ENCODE measurements at regions not wholly inside any gene's neighbourhood (a gene's known extent, or its start where the extent isn't known, plus 50 kb on each side); places are given as distances from the start of the nearest gene placed in this dataset.

- TF ChIP-seq, protein P1, sequence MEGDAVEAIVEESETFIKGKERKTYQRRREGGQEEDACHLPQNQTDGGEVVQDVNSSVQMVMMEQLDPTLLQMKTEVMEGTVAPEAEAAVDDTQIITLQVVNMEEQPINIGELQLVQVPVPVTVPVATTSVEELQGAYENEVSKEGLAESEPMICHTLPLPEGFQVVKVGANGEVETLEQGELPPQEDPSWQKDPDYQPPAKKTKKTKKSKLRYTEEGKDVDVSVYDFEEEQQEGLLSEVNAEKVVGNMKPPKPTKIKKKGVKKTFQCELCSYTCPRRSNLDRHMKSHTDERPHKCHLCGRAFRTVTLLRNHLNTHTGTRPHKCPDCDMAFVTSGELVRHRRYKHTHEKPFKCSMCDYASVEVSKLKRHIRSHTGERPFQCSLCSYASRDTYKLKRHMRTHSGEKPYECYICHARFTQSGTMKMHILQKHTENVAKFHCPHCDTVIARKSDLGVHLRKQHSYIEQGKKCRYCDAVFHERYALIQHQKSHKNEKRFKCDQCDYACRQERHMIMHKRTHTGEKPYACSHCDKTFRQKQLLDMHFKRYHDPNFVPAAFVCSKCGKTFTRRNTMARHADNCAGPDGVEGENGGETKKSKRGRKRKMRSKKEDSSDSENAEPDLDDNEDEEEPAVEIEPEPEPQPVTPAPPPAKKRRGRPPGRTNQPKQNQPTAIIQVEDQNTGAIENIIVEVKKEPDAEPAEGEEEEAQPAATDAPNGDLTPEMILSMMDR (conservative IDR thresholded peaks at IDR 0.05 in 1 of 2, IDR thresholded peaks at IDR 0.05 in 1 of 2; ENCODE audit: low read depth in 1 of 2, low read length in 2 of 2) = no peak
- no peak for TF ChIP-seq EZH2 (IDR thresholded peaks at IDR 0.05; ENCODE audit: low read length, missing control alignments)
- no peaks in the 10 kb centered on the region for H3K9me3 ChIP-seq (ENCODE audit: control insufficient read depth, insufficient read depth, low read depth, low read length)
- H3K4me3 ChIP-seq (replicated peaks in 1 of 4; ENCODE audit: control extremely low read depth in 1 of 4, insufficient read depth in 1 of 4, low read depth in 3 of 4, low read length in 4 of 4) = no peak overlapping the region
- H3K27ac ChIP-seq (ENCODE audit: insufficient read depth, low read length) = no peak overlapping the region
- no peaks in the 10 kb centered on the region for H3K27me3 ChIP-seq (ENCODE audit: control insufficient read depth, insufficient read depth, low read length)
- no peak overlapping the region for H2AFZ ChIP-seq (ENCODE audit: low read length)
- no peaks in the 10 kb centered on the region for H3K4me1 ChIP-seq (ENCODE audit: control insufficient read depth, extremely low read depth, insufficient read depth, low read length)
- no peak overlapping the region for H3K4me2 ChIP-seq (ENCODE audit: extremely low read depth, insufficient read depth, low read length)
- no peaks in the 10 kb centered on the region for H4K20me1 ChIP-seq (ENCODE audit: control insufficient read depth, extremely low read depth, insufficient read depth, low read length)
- no peaks in the 10 kb centered on the region for H3K36me3 ChIP-seq (ENCODE audit: control insufficient read depth, insufficient read depth, low read length)
- no peaks in the 10 kb centered on the region for H3K79me2 ChIP-seq (ENCODE audit: control insufficient read depth, insufficient read depth, low read length)
- no peak overlapping the region for H3K9ac ChIP-seq (ENCODE audit: insufficient read depth, low read length)
- DNase-seq (ENCODE audit: low read depth in 2 of 2) = peak; percentile 8 to 91
These were observed 172.3 kb upstream of the CDH6 start for GRCh38 chr5:31021181-31021624.

GRCh38 chr5:31008231-31008630, 185.3 kb upstream of the CDH6 start:
- Histone ChIP-seq H3K4me3 (replicated peaks in 1 of 4; ENCODE audit: control extremely low read depth in 1 of 4, insufficient read depth in 1 of 4, low read depth in 3 of 4, low read length in 4 of 4) (no peak overlapping the region), H3K27ac (ENCODE audit: insufficient read depth, low read length) (no peak overlapping the region), H3K79me2 (ENCODE audit: control insufficient read depth, insufficient read depth, low read length) (no peaks in the 10 kb centered on the region), H3K27me3 (ENCODE audit: control insufficient read depth, insufficient read depth, low read length) (no peaks in the 10 kb centered on the region), H2AFZ (ENCODE audit: low read length) (no peak overlapping the region), H4K20me1 (ENCODE audit: control insufficient read depth, extremely low read depth, insufficient read depth, low read length) (no peaks in the 10 kb centered on the region), H3K9ac (ENCODE audit: insufficient read depth, low read length) (no peak overlapping the region), H3K4me2 (ENCODE audit: extremely low read depth, insufficient read depth, low read length) (no peak overlapping the region), H3K9me3 (ENCODE audit: control insufficient read depth, insufficient read depth, low read depth, low read length) (no peaks in the 10 kb centered on the region), H3K36me3 (ENCODE audit: control insufficient read depth, insufficient read depth, low read length) (no peaks in the 10 kb centered on the region), H3K4me1 (ENCODE audit: control insufficient read depth, extremely low read depth, insufficient read depth, low read length) (no peaks in the 10 kb centered on the region)
- no peak for DNase-seq (ENCODE audit: low read depth in 2 of 2)
- TF ChIP-seq EZH2 (IDR thresholded peaks at IDR 0.05; ENCODE audit: low read length, missing control alignments) = no peak
- TF ChIP-seq, protein P1 (conservative IDR thresholded peaks at IDR 0.05 in 1 of 2, IDR thresholded peaks at IDR 0.05 in 1 of 2; ENCODE audit: low read depth in 1 of 2, low read length in 2 of 2) = no peak

DNA sequence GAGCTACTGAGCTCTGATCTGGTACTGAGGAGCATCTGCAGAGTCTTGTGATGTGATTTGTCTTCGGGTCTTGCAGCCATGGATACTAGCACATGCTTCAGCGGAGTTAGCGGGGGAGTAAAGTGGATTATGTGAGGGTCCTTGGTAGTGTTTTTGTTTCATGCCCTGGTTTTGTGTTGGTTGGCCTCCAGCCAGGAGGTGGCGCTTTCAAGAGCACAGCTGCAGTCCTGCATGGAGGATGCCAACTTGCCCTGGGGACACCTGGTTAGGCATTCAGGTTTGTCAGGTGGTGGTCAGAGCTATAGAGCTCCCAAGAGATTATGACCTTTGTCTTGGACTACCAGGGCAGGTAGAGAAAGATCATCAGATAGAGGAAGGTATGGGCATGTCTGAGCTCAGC, 185.8 kb upstream of the CDH6 start:
- H3K27ac ChIP-seq (ENCODE audit: insufficient read depth, low read length) = no peak overlapping the region
- no peaks in the 10 kb centered on the region for H4K20me1 ChIP-seq (ENCODE audit: control insufficient read depth, extremely low read depth, insufficient read depth, low read length)
- H3K9ac ChIP-seq (ENCODE audit: insufficient read depth, low read length) = no peak overlapping the region
- no peak overlapping the region for H3K4me3 ChIP-seq (replicated peaks in 1 of 4; ENCODE audit: control extremely low read depth in 1 of 4, insufficient read depth in 1 of 4, low read depth in 3 of 4, low read length in 4 of 4)
- H3K9me3 ChIP-seq (ENCODE audit: control insufficient read depth, insufficient read depth, low read depth, low read length) = no peaks in the 10 kb centered on the region
- TF ChIP-seq, protein P1 (conservative IDR thresholded peaks at IDR 0.05 in 1 of 2, IDR thresholded peaks at IDR 0.05 in 1 of 2; ENCODE audit: low read depth in 1 of 2, low read length in 2 of 2) = no peak
- TF ChIP-seq EZH2 (IDR thresholded peaks at IDR 0.05; ENCODE audit: low read length, missing control alignments) = no peak
- no peak overlapping the region for H3K4me2 ChIP-seq (ENCODE audit: extremely low read depth, insufficient read depth, low read length)
- H3K4me1 ChIP-seq (ENCODE audit: control insufficient read depth, extremely low read depth, insufficient read depth, low read length) = no peaks in the 10 kb centered on the region
- no peak for DNase-seq (ENCODE audit: low read depth in 2 of 2)
- H2AFZ ChIP-seq (ENCODE audit: low read length) = no peak overlapping the region
- no peaks in the 10 kb centered on the region for H3K27me3 ChIP-seq (ENCODE audit: control insufficient read depth, insufficient read depth, low read length)
- H3K36me3 ChIP-seq (ENCODE audit: control insufficient read depth, insufficient read depth, low read length) = no peaks in the 10 kb centered on the region
- no peaks in the 10 kb centered on the region for H3K79me2 ChIP-seq (ENCODE audit: control insufficient read depth, insufficient read depth, low read length)

Data from fibroblast of lung (primary cell).